C1 segment of cervical spinal cord (tissue), 14 donors: ENCODE measurements at regions not wholly inside any gene's neighbourhood (a gene's known extent, or its start where the extent isn't known, plus 50 kb on each side); places are given as distances from the start of the nearest gene placed in this dataset.
"Not testable (repeated sequence)": the region's sequence is repeated elsewhere in the genome, so short reads cannot be mapped to it uniquely, and the experiment has no call there.

ENCODE experiments used
- DNase-seq, 14 donors: peaks; one replicate each; lab custom pipeline; 2025; lab: John Stamatoyannopoulos, UW

DNA sequence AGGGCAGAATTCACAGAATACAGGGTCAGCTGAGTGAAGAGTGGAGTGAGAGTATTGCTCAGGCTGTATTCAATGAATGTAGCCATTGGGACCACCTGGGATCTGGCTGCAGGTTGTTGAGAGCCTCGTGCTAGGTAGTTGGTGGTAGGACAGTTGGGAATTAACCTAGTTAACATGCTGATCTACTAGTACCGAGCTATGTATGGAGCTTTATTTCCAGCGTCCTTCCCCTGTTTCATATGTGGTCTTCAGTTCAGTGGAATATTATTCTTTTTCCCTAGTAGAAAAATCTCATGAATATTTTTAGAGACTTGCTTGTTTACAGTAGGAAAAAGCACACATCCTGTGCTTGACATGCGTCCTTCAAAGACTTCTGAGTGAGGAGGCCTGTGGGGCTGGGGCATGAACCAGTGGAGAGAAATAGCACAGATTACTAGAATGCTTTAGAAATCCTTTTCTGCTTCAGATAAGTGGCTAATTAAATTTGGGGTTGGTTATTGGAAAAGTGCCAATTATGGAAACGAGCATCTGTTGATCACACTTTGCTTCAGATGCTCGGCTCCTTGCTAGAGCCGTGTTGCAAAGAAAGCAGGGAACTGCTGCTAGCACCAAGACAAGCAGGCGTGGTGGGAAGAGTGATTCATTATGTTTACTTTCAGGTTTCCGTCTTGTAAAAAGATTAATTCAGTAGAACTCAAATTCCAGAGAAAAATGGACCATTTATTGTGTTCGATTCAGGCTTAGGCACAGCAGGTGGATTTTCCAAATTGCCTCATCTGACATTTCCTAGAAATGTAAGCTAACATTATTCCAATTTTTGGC, 53.6 kb downstream of the ARF6 start:
- DNase-seq: peak in 1 of 14 donors; percentile 46

DNA sequence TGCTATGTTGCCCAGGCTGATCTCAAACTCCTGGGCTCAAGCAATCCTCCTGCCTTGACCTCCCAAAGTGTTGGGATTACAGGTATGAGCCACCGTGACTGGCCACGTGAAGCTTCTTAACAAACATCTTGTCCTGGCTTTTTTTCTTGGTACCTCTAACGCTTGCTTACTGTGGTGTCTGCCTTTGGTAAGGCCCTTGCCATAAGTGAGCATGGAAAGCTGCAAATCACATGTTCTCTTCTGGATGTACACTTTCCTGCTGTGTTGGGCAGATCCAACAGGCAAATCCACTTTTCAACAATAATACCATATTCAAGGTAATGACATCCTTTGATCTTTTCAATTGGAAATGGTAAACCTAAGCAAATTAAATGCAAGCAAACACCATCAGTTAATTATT, 54.6 kb downstream of the ARF6 start:
- no peak for DNase-seq

DNA sequence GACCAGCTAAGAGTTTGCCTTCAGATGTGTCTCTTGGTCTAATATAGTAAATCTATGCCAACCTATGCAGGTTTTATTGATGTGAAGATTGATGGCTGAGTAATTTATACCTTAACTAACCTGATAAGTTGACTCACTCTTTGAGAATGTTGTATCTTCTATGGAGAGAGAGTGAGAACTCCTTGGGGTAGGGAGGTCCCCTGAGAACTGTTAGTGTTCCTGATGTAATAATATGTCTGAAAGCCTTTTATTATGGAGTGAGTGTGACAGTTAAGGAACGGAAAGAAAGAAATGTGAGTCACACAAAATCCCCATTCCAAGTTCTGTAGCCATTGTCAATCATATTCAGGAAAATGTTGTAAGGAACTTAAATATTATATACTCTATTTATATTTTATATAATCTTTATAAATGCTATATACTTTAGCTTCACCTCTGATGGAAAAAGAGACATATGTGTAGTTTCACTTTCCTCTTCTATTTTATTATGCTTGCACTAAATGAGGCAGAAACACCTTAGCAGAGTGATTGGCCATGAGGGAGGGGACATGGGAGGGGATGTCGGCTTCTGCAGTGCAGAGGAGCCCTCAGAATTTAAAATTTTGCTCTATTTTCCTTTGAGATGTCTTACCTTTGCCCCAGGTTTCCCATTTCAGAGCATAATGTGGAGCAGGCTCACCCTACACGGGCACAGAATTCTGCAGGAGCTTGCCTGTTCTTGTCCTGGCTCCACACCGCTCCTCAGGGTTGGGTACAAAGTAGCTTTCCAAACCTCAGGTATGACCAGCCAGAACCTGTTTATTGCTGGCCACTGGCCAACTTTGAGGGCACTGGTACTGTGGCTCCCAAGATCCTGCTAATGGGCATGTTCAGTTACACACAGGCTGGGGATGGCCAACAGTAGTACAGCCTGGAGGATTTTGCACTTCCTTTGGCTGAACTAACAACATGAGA, 57.7 kb downstream of the ARF6 start:
- peak in 1 of 14 donors; percentile 15 for DNase-seq

DNA sequence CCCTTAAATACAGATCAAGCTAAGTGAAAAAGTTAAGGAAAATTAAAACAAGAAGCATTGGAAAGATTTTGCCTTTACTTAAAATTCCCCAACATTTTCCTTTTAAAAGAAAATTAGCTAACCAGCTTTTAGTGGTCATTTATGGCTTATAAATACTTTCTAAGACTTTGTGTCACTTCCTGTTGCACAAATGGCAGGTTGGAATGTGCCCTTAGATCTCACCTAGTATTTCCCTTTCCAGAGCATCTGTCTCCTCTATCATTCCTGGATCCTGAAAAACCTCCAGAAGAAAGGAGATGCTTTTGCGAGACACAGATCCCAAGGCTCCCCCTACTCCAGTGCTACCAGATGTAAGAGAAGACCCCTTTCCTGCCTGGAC, 58.3 kb downstream of the ARF6 start:
- DNase-seq: no peak

DNA sequence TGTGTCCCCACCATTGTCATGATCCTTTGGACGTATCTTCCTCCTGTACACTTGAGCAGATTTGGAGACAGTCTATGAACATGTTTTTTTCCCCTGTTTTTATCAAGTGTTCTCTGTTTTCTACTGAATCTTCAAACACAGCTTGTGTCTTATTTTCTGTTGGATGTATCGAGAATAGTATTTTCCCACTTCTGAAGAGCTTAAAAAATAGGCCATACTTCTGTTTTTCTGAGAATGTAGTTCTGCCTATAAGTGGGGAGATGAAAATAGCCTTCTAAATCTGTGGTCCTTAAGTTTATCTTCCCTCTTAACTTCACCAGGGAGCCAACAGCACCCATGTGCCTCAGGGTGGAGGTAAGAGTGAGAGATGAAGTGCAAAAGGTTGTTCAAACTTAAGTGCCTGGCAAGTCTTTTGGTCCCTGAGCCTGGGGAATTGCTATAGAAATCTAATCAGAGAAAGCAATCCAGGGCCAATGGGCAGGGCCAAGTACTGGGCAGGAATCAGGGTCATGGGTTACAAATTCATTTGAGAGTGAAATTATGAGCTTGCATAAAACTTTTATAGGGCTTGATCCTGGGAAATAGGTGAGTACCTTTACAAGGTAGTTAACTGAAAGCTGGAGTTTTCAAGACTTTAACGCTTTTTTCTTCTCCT, 58.9 kb downstream of the ARF6 start:
- no peak for DNase-seq

DNA sequence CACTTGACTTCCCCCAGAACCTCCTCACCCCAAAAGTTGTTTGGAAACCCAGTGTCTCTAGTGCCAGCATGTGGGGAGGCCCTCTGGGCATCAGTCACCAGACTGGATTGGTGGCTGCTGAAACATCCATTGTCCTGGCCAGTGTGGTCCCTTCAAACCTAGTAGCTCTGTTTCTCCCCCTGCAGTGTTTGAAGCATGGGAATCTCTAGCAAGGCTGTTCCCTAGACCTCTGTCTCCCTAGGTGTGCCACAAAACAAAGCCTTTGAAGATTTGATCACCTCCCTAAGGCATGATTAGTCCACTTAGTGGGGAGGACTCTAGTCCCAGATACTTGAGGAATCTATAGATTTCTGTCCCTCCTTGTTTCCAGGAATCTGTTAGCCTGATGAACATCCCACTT, 60.3 kb downstream of the ARF6 start:
- DNase-seq: no peak

DNA sequence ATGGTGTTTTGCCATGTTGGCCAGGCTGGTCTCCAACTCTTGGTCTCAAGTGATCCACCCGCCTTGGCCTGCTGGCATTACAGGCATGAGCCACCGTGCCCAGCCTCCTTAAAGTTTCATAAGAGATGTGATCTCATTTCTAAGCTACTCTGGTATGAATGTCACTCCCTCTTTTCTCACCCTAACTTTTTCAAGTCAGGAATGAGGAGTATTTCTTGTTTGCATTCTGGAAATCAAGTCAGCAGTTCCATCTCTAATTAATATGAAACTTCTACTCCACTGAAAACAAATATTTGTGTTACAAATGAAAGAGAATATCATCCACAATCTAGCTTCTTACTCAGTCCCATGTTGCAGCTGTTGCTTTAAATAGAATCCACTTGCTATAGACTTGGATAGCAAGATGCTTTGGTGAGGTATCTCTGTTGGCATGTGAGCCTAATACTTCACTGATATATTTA, 61.3 kb downstream of the ARF6 start:
- no peak for DNase-seq

DNA sequence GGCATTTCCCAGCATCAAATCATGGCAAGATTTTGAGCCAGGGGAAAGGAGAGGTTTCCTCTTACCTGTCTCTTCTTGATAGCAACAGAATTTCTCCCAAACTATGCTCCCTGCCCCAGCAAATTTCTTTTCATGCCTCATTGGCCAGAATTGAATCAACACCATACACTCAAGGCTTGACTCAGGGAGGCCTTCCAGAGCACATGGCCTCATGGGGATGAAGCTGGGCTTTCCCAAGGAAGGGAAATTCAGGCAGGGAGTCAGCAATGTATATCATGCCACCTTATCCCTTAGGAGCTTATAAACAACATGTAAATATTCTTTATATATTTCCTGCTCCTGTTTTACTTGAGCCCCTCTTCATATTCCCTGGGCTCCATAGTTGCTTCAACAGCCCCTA, 62.1 kb downstream of the ARF6 start:
- no peak for DNase-seq

DNA sequence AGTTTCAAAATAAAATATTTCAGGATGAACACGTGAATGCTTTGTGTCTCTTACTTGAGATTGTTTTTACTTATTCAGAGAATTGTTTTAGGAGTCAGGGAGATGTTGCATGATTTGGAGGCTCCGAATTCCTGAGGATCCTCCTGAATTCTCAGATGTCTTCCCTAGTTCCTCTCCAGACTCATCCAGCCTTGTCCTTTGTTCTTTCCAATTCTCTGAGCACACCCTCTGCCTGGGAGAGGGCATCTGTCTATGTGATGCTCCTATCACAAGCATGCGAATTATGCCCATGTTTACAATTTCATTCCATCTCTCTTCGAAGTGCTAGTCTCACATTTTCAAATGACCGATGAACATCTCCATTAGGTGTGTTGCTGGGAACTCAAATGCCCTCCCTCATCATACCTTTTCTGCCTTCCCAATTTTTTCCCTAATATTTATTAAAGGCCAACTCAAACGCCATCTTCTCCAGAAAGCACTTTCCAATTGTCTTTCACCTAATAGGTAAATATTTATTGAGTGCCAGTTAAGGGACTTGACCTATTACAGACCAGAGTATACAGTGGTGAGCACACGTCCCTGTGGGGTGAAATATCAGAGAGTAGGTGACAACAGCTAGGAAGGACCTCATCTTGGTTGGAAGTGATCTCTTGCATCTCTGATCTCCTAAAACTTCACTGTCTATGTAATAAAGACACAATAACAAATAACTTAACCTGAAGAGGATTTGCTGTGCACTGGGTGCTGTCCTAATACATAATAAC, 64.4 kb downstream of the ARF6 start:
- no peak for DNase-seq

DNA sequence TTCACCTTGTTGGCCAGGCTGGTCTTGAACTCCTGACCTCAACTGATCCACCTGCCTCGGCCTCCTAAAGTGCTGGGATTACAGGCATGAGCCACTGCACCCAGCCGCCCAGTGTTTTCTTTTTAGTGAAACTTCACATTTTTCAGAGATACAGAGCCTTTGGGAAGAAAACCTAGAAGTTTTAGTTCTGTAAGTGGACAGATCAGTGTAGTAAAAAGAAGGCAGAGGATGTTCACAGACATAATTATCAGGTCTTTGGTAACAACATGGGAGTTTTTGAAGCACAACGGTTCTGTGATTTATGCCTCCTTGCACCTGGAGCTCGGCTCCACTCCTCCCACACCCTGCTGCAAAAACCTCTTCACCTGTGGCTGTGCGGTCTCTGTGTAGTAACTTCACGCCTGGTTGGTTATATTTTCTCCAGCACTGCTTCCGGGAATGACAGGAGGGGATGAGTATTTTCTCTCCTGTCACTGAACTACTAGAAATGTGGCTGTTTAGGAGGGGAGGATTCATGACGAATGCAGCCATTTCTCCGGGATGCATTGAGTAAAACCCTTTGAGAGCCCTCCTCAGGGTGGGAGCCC, 67.0 kb downstream of the ARF6 start:
- no peak for DNase-seq

DNA sequence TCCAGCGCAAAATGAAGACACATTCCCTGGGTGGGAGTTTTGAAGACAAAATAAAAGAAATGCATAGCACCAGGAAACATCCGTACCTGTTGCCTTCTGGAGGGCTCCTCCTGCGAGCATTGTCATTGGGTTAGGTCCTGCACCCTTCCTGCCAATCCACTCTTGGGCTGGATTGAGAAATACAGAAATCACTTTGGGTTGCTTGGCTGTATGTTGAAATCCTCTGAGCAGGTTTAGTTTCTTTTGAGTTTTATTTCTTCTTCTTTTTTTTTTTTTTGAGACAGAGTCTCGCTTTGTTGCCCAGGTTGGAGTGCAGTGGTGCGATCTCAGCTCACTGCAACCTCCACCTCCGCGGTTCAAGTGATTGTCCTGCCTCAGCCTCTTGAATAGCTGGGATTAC, 67.6 kb downstream of the ARF6 start:
- DNase-seq: no peak

DNA sequence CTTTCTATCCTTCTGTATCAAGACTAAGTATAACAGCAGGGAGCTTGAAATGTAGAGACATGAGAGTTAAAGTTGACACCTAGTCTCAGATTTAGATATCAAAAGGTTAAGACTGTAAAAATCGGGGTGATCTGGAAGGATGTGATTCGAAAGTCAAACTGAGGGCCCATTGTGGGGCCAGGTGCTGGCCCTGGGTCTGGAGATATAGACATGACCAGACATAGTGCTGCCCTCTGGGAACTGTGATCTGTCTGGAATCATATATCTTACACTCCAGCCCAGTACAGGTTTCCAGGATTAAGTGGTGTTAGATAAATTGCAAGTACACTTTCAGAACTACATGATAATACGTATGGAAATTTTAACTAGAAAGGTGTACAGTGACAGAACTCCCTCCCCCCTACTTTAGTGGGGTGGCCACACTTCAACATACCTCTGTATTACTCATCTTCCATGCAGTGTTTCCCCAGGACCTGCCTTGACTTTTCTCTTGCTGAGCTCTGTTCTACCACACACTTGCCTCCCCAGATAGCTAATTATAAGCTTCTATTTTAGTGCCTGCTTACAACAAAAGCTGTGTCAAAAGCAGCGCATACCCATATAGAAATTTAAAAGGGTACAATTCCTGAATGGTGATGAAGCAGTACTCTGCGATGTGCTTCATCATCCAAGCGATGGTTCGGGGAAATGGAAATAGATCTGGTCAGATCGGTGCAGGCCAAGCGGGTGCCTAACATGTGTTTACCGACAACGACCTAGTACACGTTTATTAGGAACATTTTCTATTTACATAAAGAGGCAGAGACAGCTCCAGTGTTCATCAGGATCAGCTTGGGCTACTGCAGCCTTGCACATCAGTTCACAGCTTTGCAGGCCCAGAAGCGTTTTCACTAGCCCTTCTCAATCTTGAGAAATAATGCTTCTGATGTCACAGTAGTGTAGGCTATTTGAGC, 68.7 kb downstream of the ARF6 start:
- DNase-seq: no peak

DNA sequence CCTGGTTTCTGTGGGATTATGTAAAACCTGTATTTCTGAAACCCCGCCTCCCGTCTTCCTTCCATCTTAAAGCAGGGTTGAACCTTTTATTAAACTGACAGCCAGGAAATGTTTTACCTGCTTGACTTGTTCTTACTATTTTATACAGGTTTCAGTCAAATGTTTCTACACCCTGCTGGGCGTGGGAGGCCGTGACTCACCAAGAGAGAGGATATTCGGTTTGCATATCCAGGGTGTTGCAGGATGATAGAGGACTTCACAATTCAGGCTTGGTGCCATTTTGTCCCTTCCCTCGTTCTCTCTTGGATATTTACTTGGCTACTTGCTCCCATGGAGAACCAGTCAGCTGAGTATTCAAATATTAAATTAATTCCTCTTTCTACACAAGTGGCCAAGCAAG, 69.7 kb downstream of the ARF6 start:
- no peak for DNase-seq

DNA sequence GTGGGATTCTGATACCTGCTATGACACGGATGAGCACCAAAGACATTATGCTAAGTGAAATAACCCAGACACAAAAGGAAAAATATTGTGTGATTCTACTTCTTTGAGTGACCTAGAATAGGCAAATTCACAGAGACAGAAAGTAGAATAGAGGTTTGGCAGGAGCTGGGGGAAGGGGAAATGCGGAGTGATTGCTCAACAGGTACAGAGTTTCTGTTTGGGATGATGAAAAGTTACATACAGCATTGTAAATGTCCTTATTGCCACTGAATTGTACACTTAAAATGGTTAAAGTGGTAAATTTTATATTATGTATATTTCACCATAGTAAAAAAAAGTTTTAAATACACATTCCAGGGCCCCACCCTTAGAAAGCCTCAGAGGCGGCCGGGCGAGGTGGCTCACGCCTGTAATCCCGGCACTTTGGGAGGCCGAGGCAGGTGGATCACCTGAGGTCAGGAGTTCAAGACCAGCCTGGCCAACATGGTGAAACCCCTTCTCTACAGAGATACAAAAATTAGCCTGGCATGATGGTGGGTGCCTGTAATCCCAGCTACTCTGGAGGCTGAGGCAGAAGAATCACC, 72.3 kb downstream of the ARF6 start:
- not testable (repeated sequence) for DNase-seq

DNA sequence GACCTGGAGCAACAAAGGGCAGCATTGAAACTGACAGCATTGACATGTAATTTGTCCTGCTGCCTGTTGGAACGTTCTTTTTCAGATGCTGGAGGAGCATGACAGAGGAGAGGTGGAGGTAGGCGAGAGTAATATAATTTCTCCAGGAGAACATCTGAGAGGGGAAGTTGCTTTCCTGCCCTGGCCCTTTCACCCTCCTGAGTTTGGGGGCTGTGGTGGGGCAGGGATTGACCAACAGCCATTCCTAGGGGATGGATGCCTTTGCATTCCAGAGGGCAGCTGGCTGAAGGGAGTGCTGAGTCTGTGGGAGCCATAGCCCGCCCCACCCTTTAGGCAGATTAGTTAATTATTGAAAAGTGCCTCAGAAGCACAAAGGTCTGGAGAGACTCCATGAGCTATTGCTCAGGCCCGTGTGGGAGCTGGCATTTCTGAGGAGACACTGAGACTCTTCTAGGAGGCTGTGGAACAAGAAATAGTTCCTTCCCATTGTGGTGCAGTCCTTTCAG, 73.5 kb downstream of the ARF6 start:
- DNase-seq: no peak

DNA sequence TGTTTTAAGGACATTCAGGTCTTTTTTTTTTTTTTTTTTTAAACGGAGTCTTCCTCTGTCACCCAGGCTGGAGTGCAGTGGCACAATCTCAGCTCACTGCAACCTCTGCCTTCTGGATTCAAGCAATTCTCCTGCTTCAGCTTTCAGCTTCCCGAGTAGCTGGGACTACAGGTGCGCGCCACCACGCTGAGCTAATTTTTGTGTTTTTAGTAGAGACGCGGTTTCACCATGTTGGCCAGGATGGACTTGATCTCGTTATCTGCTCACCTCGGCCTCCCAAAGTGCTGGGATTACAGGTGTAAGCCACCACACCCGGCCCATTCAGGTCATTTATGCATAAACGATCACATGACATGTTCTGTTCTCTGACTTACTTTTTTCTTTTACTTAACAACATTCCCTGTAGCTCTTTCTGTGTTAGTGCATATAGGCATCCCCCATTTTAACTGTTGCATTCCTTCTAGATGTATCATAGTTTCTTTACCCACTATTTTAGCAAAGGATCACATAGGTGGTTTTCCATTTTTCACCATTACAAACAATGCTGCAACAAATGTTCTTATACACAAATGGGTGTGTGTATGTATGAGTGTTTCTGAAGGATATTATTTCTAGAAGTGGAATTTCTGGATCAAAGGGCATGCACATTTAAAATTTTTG, 74.2 kb downstream of the ARF6 start:
- no peak for DNase-seq

DNA sequence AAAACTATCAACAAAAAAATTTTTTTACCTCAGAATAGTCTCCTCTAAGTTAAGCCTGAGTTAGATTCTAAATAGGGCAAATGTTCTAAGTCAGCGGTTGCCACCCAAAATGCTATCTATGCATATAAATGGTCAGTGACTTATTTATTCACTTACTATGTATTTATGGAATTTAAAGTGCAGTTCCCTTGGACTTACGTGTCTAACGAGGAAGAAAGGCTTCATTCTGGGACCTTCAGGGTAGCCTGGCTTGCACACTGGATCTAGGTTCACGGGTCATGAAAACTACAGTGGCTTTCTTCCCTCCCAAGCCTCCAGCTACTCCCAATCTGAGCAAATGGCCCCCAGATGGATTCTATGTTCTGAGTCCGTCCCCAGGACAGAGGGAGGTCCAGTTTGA, 77.1 kb downstream of the ARF6 start:
- DNase-seq: no peak

DNA sequence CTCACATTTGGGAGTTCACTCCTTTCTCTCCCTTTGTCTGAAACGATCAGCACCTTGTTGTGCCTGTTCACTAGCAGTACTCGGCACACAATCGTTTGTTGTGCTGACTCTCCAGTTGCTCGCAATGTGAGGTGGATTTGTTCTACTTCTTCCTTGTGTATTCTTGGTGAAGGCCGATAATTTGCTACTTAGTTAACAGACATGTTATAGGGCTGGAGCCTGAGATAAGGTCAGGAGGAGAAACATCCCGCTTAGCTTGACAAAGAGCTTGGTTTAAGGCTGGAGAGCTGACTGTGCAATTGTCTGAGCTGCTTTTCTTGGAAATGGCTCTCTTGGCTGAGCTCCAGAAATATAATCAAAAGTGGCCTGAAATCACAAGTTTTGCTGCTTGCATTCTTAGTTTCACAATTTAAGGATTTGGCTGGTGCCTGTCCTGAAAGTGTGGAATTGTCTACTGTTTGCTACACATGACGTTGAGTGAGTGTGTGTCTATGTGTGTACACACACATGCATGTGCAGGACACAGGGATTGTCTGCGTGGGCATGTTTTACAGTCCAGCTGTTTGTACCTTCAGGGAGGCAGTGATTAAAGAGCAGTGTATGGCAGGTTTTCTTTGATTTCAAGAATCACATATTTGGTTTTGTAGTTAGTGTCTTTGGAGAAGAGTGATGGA, 77.7 kb downstream of the ARF6 start:
- no peak for DNase-seq
